Ishikawa (cell line): ENCODE measurements at regions not wholly inside any gene's neighbourhood (a gene's known extent, or its start where the extent isn't known, plus 50 kb on each side); places are given as distances from the start of the nearest gene placed in this dataset.
A peak's percentile ranks its signal among the peaks of the same experiment; 100 is the strongest.

Experiments used
- FOXM1 ChIP-seq: IDR thresholded peaks from 2 replicates; pipeline ENCODE4 v1.6.1; 2012; ENCODE audit warnings: low read depth, borderline replicate concordance
- MAX ChIP-seq: IDR thresholded peaks from 2 replicates; pipeline ENCODE4 v1.6.1; 2012
- NFIC ChIP-seq: IDR thresholded peaks from 2 replicates; pipeline ENCODE4 v1.6.1; 2012
- RAD21 ChIP-seq: IDR thresholded peaks from 2 replicates; pipeline ENCODE4 v1.6.1; 2012; ENCODE audit warnings: low read depth
- TAF1 ChIP-seq: IDR thresholded peaks from 2 replicates; pipeline ENCODE4 v1.6.1; 2012; ENCODE audit warnings: low read depth, mild to moderate bottlenecking
- TCF12 ChIP-seq: IDR thresholded peaks from 2 replicates; pipeline ENCODE4 v1.6.1; 2012; ENCODE audit warnings: low read depth

GRCh38 chr11:46176421-46176820 is 55.2 kb upstream of the PHF21A start:
- TF ChIP-seq TAF1 (no peak), NFIC (peak; percentile 60), FOXM1 (no peak)

GRCh38 chr11:46175401-46176002 is 54.2 kb upstream of the PHF21A start:
- no peak for TF ChIP-seq TCF12
- TF ChIP-seq RAD21: no peak
- no peak for TF ChIP-seq MAX
